ENCODE measurements at regions not wholly inside any gene's neighbourhood (a gene's known extent, or its start where the extent isn't known, plus 50 kb on each side); places are given as distances from the start of the nearest gene placed in this dataset.
"Not testable (repeated sequence)": the region's sequence is repeated elsewhere in the genome, so short reads cannot be mapped to it uniquely, and the experiment has no call there.

GRCh38 chr11:115629456-115630015, 125.3 kb upstream of the CADM1 start:
- DNase-seq (ENCODE audit: low read depth), result no peak

DNA sequence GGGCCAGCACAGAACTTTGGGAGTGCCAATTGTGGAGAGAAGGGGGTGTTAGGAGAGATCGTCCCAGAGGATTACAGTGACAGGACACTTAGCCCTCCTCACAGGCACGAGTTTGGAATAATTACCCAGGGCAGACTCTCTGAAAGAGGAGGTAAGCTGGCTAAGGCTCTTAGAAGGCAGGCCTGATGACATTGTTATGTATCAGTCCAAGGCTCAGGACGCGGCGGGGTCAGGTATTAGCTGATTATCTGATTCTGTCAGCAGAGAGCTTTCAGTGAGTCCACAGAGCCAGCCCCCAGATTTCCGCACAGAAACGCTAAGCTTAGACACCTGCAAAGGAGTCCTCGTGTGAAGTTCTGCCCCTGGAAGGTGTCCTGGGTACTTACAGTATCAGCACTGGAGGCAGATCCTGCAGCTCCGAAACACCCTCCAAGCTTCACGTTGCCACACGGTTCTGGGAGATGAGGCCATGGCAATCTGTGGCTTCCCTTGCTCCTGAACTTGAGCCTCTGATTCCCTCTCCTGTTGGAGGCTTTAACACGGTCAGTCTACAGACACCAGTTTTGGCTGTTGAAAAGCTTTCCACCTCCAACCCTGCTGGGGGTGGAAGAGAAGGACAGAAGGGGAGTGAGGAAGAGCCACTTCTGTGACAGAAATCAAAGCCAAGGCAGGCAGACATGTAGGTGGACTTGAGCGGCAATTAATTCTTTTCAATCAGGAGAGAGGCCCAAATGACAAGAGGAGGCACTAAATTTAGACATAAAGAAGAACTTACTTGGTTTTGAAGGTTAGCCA, 123.6 kb upstream of the CADM1 start:
- DNase-seq (ENCODE audit: low read depth), result no peak

GRCh38 chr11:115627071-115627470, 122.9 kb upstream of the CADM1 start:
- no peak for DNase-seq (ENCODE audit: low read depth)

DNA sequence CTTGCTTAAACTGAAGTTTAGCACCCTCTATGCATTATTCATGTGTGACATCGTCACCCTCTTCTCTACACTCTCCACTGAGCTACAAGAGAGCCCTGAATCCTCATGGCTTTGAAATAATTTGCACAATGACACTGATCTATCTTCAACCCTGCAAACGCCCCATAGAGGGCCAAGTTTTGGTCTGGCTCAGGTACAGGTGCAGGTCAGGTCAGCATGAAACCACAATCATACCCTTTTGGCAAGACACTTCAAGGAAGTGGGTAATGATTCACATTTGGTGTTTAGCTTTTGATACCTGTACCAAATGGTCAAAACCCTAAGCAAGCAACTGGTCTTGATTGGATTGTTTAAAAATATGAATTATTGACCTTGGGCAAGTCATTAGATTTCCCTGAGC, 122.2 kb upstream of the CADM1 start:
- no peak for DNase-seq (ENCODE audit: low read depth)

- DNase-seq (ENCODE audit: low read depth), result no peak
Measured at GRCh38 chr11:115625502-115625901, 121.3 kb upstream of the CADM1 start.

GRCh38 chr11:115624065-115624464, 119.8 kb upstream of the CADM1 start:
- no peak for DNase-seq (ENCODE audit: low read depth)

- DNase-seq (ENCODE audit: low read depth), result peak; percentile 88
Measured at GRCh38 chr11:115623021-115623451, 118.8 kb upstream of the CADM1 start.

GRCh38 chr11:115618428-115618827, 114.2 kb upstream of the CADM1 start:
- DNase-seq (ENCODE audit: low read depth), result peak; percentile 40

GRCh38 chr11:115617767-115618166, 113.6 kb upstream of the CADM1 start:
- DNase-seq (ENCODE audit: low read depth), result no peak

DNA sequence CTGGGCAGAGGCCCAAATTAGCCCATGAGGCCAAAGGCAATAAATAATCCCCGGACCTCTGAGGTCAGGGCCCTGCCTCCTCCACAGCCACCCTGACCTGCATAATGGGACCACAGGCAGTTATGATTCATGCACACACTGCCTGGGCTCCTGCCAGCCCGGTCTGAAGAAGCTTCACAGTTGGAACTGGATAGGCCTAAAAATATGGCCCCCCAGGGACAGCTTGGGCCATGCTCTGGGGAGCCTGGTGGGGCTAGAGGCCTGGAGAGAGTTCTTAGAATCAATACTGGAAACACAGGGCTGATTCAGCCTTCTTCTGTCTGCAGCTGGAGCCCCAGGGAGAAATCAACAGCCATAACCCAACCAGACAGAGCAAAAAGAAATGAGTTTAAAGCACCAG, 112.8 kb upstream of the CADM1 start:
- DNase-seq (ENCODE audit: low read depth), result peak; percentile 53

DNA sequence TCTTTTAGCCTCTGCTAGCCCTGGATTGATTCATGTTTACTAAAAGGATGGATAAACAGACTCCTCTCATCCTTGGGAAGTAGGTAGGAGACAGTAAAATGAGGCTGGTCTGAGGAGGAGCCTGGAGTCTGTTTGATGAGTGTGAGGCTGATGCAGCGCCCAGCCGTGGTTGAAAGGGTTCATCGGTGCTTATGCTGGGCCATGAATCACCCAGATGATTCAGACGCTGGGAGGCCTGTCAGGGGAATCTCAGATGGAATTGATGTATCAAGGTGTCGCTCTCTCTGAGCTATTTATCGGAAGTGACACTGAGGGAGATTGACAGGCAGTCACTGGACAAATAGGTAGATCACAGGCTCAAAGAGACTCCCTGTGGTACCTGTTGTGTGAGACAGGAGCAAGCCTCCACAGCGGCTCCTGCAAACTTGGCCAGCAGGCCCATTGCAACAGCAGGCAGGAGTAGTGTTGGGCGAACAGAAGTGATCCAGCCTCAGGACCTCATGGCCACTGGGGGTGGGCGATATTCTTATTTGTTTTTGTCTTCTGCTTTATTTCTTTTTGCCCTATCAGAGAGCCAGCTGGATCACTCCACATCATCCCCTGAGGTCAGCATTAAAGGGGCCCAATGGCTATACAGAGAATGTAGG, 109.9 kb upstream of the CADM1 start:
- DNase-seq (ENCODE audit: low read depth), result peak; percentile 66

DNA sequence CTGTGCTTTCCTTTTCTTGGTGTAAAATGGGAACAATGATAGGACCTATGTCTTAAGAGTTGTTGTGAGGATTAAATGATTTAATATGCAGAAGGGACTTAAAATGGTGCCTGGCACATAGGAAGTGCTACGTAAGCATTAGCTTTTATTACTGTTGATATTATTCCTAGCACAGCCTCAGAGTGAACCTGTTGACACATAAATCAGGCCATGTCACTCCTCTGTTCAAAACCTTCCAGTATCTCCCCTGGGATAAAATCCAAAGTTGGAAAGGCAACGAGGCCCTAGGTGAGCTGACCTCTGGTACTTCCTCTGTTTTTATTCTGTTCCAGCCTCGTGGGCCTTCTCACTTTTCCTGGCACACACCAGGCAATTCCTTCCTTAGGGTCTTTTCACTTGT, 108.8 kb upstream of the CADM1 start:
- no peak for DNase-seq (ENCODE audit: low read depth)

DNA sequence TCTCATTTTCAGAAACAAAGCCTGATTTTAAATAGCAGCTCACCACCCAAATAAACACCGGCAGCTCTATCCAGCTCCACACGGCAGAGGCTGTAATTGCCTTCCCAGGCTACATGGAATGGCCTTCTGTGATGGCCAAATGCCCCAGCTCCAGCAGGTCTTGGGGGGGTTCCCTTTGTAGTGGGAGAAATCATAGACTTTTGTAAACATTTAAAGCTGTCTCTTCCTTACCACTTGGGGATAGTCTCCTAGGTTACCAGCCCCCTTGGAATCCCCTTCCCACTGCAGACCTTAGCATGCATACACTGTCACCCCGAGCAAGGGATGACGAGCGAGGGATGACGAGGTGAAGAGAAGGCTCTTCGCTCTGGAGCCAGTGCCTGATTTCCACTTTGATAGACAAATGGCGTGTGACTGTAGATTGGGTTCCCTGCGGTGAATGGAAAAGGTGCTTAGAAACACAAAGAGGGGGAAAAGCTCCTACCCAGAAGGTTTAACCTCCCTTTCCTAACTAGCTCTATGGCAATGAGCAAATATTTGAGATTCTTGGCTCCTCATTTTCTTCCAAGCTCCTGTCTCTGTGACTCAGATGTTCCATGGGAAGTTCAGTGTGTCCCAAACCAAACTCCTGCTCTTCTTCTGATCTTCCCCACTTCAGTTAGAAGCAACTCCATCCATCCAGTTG, 108.0 kb upstream of the CADM1 start:
- peak; percentile 1 for DNase-seq (ENCODE audit: low read depth)

DNA sequence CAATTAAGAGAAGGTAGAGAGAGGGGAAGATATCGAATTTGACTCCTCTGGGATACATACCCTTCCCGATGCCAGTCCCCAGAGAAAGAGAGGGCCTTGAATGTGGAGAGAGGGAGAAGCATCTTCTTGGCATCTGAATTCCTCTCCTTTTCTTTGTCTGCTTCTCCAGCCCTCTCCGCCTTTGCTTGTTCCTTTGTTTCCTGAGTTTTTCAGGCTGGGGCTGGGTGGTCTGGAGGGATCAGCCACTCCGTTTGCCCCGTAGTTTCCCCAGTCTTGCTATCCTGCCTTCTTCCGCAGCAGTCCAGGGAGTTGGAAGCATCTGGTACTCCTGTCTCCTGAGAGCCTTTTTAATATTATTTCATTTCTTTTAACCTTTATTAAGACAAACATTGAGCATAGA, 107.1 kb upstream of the CADM1 start:
- DNase-seq (ENCODE audit: low read depth), result no peak

DNA sequence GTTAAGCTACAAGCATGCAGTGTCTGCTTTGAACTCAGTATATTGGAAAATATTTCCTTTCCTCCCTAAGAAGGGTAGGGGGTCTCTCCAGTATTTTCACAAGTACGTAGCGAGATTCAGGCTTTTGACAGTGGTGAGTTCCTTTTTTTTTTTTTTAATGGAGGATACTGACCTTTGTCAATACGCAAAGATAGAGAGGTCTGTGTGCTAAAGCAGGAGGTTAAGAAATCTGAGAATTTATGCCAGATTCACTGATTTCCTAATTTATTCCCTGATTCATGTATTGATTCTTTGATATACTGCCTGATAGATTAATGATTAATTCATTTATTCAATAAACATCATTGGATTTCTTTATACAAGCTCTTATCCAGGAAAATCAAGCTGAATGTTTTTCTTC, 106.7 kb upstream of the CADM1 start:
- no peak for DNase-seq (ENCODE audit: low read depth)

- DNase-seq (ENCODE audit: low read depth), result not testable (repeated sequence)
Measured at GRCh38 chr11:115610234-115610633, 106.0 kb upstream of the CADM1 start.

GRCh38 chr11:115608976-115609375, 104.8 kb upstream of the CADM1 start:
- DNase-seq (ENCODE audit: low read depth), result no peak

GRCh38 chr11:115607621-115608221, 103.5 kb upstream of the CADM1 start:
- no peak for DNase-seq (ENCODE audit: low read depth)

DNA sequence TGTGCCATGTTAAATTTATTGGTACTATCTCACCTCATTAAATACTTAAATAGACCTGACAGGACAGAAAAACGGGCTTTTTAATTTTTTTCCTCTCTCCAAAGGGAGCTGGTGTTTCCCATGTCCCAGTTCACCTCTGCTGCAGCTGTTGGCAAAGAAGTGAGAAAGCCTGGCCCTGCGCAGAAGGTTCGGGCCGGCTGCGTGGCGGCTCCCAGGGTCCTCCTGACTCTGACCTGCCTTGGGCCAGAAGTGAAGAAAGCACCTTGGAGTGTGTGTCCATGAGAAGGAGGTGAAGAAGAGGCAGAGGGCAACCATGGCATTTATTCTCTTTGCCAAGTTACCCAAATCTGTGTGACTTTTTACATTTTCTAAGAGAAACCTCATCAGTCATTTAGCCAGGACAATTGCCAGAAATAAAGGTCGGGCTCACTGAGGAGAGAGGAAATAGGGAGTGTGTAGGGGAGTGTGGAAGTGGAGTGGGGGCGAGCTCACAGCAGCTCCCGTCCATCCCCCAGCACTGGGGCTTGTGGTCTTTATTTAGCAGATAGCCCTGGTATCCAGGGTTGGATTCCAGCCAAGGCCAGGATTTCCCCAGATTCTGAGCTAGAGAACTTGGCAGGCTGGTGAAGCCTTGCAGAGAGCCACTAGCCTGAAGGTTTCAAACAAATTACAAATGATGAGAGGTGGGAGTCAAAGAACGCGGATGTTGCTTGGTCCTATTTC, 102.4 kb upstream of the CADM1 start:
- peak; percentile 58 for DNase-seq (ENCODE audit: low read depth)

DNA sequence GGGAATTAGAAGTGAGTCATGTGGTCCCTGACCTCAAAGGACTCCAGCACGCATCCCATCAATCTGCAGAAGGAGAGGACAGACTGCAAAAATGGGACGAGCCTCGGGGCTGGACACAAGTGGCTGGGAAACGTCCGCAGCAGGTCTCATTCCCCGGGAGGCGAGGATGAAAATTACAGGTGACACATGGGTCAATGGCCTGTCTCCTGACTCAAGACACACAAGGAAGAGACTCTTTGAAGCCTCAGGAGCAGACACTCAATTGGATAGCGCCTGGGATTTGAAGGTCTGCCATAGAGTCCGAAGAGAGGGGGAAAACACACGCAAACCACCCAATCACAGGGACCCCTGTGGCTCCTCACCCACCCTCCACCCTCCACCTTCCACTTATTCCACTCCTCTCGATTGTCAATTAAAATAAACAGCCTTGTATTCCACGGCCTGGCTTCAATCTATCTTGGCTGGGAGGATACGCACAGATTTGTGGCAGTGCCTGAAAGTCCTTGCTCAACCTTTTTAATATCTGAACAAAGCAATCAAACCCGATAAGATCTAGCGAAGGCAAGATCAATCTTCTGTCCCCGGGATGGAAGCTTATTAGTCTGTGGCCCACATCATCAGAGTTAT, 101.8 kb upstream of the CADM1 start:
- no peak for DNase-seq (ENCODE audit: low read depth)

DNA sequence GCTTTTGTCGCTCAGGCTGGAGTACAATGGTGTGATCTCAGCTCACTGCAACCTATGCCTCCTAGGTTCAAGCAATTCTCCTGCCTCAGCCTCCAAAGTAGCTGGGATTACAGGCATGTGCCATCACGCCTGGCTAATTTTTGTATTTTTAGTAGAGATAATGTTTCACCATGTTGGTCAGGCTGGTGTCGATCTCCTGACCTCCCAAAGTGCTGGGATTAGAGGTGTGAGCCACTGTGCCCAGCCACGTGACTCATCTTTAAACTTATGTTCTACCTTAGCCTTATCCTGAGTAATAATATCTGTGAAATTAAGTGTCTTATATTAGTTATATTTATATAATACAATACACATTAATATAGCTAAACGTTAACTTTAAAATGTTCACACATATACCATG, 101.2 kb upstream of the CADM1 start:
- not testable (repeated sequence) for DNase-seq (ENCODE audit: low read depth)
